GM10266 (cell line): ENCODE measurements at regions not wholly inside any gene's neighbourhood (a gene's known extent, or its start where the extent isn't known, plus 50 kb on each side); places are given as distances from the start of the nearest gene placed in this dataset.

Source experiments
- DNase-seq: peaks from one replicate; pipeline ENCODE4 v3.0.0; 2012; ENCODE audit errors: extremely low spot score
- TF ChIP-seq, protein P1 (sequence below): IDR thresholded peaks from 2 replicates; pipeline ENCODE4 v1.5.1; 2012; ENCODE audit warnings: mild to moderate bottlenecking, low read depth; ENCODE audit not compliant: control insufficient read depth, insufficient read depth; ENCODE audit errors: missing control alignments

GRCh38 chr2:2389215-2389614 is 58.1 kb upstream of the MYT1L start:
- TF ChIP-seq, protein P1, sequence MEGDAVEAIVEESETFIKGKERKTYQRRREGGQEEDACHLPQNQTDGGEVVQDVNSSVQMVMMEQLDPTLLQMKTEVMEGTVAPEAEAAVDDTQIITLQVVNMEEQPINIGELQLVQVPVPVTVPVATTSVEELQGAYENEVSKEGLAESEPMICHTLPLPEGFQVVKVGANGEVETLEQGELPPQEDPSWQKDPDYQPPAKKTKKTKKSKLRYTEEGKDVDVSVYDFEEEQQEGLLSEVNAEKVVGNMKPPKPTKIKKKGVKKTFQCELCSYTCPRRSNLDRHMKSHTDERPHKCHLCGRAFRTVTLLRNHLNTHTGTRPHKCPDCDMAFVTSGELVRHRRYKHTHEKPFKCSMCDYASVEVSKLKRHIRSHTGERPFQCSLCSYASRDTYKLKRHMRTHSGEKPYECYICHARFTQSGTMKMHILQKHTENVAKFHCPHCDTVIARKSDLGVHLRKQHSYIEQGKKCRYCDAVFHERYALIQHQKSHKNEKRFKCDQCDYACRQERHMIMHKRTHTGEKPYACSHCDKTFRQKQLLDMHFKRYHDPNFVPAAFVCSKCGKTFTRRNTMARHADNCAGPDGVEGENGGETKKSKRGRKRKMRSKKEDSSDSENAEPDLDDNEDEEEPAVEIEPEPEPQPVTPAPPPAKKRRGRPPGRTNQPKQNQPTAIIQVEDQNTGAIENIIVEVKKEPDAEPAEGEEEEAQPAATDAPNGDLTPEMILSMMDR, result no peak
- no peak for DNase-seq
